ENCODE measurements at regions not wholly inside any gene's neighbourhood (a gene's known extent, or its start where the extent isn't known, plus 50 kb on each side); places are given as distances from the start of the nearest gene placed in this dataset.
A peak's percentile ranks its signal among the peaks of the same experiment; 100 is the strongest.

DNA sequence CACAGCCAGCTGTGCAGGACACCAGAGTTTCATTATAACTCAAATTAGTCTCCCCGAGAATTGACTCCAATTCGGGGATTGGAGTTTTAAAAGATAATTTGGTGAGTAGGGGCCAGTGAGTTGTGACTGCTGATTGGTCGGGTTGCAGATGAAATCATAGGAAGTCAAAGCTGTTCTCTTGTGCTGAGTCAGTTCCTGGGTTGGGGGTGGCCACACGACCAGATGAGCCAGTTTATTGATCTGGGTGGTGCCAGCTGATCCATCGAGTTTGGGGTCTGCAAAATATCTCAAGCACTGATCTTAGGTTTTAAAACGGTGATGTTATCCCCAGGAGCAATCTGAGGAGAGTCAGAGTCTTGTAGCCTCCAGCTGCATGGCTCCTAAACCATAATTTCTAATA lies 82.7 kb upstream of the SLC66A3 start:
- no peaks in the 10 kb centered on the region for H3K4me1 ChIP-seq (ENCODE audit: low read depth)
- H3K27ac ChIP-seq: no peak overlapping the region
- H3K36me3 ChIP-seq: no peaks in the 10 kb centered on the region
- no peaks in the 10 kb centered on the region for H3K9me3 ChIP-seq (ENCODE audit: low read depth)
- DNase-seq (ENCODE audit: low read depth in 1 of 2, low spot score in 1 of 2): no peak
- TF ChIP-seq, protein P1, sequence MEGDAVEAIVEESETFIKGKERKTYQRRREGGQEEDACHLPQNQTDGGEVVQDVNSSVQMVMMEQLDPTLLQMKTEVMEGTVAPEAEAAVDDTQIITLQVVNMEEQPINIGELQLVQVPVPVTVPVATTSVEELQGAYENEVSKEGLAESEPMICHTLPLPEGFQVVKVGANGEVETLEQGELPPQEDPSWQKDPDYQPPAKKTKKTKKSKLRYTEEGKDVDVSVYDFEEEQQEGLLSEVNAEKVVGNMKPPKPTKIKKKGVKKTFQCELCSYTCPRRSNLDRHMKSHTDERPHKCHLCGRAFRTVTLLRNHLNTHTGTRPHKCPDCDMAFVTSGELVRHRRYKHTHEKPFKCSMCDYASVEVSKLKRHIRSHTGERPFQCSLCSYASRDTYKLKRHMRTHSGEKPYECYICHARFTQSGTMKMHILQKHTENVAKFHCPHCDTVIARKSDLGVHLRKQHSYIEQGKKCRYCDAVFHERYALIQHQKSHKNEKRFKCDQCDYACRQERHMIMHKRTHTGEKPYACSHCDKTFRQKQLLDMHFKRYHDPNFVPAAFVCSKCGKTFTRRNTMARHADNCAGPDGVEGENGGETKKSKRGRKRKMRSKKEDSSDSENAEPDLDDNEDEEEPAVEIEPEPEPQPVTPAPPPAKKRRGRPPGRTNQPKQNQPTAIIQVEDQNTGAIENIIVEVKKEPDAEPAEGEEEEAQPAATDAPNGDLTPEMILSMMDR (IDR thresholded peaks at IDR 0.05; ENCODE audit: low read depth, low read length): no peak
- no peaks in the 10 kb centered on the region for H3K27me3 ChIP-seq
- H3K4me3 ChIP-seq: no peak overlapping the region

DNA sequence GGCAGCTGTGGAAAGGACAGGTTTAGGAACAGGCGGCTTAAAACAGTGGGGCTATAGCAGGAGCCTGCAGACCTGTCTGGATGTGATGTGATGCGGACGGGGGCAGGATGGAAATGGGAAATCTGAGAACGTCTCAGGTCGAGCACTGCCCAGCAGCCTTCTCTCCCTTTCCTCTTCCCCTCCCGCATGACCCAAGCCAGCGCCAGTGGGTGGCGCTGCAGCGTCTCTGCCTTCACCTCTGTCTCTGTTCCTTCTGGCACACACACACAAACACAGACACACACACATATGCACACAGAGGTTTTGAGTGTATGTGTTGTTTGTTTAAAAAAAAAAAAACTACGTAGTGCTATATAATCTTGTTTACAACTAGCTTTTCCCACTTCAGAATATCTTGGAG lies 82.0 kb upstream of the SLC66A3 start:
- TF ChIP-seq, protein P1 (IDR thresholded peaks at IDR 0.05; ENCODE audit: low read depth, low read length): peak; percentile 65
- Histone ChIP-seq H3K4me1 (ENCODE audit: low read depth) (no peaks in the 10 kb centered on the region), H3K9me3 (ENCODE audit: low read depth) (no peaks in the 10 kb centered on the region), H3K36me3 (no peaks in the 10 kb centered on the region), H3K27me3 (no peaks in the 10 kb centered on the region), H3K27ac (no peak overlapping the region), H3K4me3 (no peak overlapping the region)
- peak; percentile 62 to 69 for DNase-seq (ENCODE audit: low read depth in 1 of 2, low spot score in 1 of 2)

DNA sequence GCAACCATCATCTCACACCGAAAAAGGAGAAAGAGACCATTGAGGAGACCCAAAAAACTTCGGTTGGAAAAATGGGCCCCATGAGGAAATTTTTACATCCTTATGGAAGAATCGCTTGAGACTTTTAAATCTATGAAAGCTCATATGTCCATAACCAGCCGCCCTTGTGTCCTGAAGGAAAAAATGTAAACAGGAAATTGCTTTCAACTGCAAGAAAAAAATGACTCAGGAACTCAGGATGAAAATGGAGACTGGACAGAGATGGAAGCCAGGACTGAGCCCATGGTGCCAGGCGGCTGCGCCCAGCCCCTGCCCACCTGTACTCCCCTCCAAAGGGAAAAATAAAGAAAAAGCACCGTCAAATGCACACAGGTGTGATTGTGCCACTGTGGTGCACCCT lies 81.5 kb upstream of the SLC66A3 start:
- no peaks in the 10 kb centered on the region for H3K4me1 ChIP-seq (ENCODE audit: low read depth)
- TF ChIP-seq, protein P1 (IDR thresholded peaks at IDR 0.05; ENCODE audit: low read depth, low read length): no peak
- H3K27me3 ChIP-seq: no peaks in the 10 kb centered on the region
- DNase-seq (ENCODE audit: low read depth in 1 of 2, low spot score in 1 of 2): peak in 1 of 2 donors; percentile 36
- no peak overlapping the region for H3K27ac ChIP-seq
- H3K9me3 ChIP-seq (ENCODE audit: low read depth): no peaks in the 10 kb centered on the region
- H3K4me3 ChIP-seq: no peak overlapping the region
- no peaks in the 10 kb centered on the region for H3K36me3 ChIP-seq

DNA sequence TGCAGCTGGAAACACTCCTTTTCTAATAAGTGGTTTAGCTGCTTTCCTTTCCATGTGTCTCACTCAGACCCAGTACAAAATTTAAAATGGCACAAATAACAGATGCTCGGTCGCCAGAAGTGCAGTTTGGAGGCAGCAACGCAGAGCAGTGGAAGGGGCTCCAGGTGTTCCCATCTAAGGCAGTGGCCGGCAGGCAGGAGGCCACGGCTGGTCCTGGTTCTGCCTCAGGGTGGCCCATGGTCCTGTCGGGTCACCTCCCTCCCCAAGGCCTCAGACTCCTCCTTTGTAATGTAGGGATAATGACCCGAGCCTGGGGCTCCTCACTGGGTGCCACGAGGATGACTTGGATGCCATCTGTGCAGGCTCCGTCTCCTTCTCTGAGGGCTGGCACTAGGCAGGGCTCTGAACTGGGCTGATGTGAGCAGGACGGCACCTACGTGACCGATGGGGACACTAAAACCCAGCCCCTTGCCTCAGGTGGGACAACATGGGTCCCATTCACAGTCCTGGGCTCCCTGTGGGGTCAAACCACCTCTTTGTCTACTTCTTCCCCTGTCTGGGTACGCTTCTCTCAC lies 80.9 kb upstream of the SLC66A3 start:
- H3K9me3 ChIP-seq (ENCODE audit: low read depth): no peaks in the 10 kb centered on the region
- H3K4me3 ChIP-seq: no peak overlapping the region
- no peak for DNase-seq (ENCODE audit: low read depth in 1 of 2, low spot score in 1 of 2)
- H3K27me3 ChIP-seq: no peaks in the 10 kb centered on the region
- H3K4me1 ChIP-seq (ENCODE audit: low read depth): no peaks in the 10 kb centered on the region
- TF ChIP-seq, protein P1 (IDR thresholded peaks at IDR 0.05; ENCODE audit: low read depth, low read length): no peak
- H3K27ac ChIP-seq: no peak overlapping the region
- no peaks in the 10 kb centered on the region for H3K36me3 ChIP-seq

DNA sequence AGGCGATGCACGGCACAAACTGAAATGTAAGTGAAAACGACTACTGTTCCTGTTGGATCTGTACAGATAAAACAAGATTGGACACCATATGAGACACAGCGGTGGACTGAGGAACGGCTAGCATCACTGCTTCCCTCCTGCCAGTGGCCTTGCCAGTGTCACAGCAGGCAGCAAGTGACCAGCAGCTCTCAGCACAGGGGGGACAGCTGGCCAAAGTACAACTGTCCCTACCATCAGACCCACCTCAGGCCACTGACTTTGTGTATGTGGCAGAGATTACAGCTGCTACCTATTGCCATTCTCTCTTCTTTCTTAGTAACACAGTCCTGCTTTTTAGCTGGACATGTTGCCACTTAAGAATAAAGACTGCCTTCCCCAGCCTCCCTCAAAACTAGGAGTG lies 80.0 kb upstream of the SLC66A3 start:
- Histone ChIP-seq H3K4me1 (ENCODE audit: low read depth) (no peaks in the 10 kb centered on the region), H3K4me3 (no peak overlapping the region), H3K9me3 (ENCODE audit: low read depth) (no peaks in the 10 kb centered on the region), H3K36me3 (no peaks in the 10 kb centered on the region), H3K27ac (no peak overlapping the region), H3K27me3 (no peaks in the 10 kb centered on the region)
- TF ChIP-seq, protein P1 (IDR thresholded peaks at IDR 0.05; ENCODE audit: low read depth, low read length): no peak
- DNase-seq (ENCODE audit: low read depth in 1 of 2, low spot score in 1 of 2): no peak

DNA sequence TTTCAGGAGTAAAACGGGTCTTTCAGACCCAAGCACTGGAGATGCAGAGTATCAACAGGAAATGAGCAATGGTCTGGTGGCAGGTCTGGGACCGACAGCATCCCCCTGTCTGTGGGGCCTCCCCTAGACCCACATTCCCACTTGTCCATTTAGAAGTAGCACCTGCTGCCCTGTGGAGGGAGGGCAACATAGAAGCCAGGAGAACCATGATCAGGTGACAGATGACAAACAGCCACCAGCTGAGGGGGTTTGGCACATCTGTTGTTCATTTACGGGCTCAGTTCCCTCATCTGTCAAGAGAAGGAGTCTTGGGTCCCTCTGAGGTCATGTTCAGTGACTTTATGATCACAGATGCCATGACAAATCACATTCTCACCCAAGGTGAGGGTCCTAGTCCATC lies 77.9 kb upstream of the SLC66A3 start:
- H3K27me3 ChIP-seq: no peaks in the 10 kb centered on the region
- H3K36me3 ChIP-seq: no peaks in the 10 kb centered on the region
- no peak overlapping the region for H3K27ac ChIP-seq
- no peak for DNase-seq (ENCODE audit: low read depth in 1 of 2, low spot score in 1 of 2)
- no peak overlapping the region for H3K4me3 ChIP-seq
- TF ChIP-seq, protein P1 (IDR thresholded peaks at IDR 0.05; ENCODE audit: low read depth, low read length): no peak
- no peaks in the 10 kb centered on the region for H3K9me3 ChIP-seq (ENCODE audit: low read depth)
- H3K4me1 ChIP-seq (ENCODE audit: low read depth): no peaks in the 10 kb centered on the region

Measured in cardiac muscle cell (in vitro differentiated cells and primary cell).